ENCODE measurements at regions not wholly inside any gene's neighbourhood (a gene's known extent, or its start where the extent isn't known, plus 50 kb on each side); places are given as distances from the start of the nearest gene placed in this dataset.

GRCh38 chr21:26374817-26375216 is 198.3 kb downstream of the CYYR1 start:
- TF ChIP-seq, protein P1, sequence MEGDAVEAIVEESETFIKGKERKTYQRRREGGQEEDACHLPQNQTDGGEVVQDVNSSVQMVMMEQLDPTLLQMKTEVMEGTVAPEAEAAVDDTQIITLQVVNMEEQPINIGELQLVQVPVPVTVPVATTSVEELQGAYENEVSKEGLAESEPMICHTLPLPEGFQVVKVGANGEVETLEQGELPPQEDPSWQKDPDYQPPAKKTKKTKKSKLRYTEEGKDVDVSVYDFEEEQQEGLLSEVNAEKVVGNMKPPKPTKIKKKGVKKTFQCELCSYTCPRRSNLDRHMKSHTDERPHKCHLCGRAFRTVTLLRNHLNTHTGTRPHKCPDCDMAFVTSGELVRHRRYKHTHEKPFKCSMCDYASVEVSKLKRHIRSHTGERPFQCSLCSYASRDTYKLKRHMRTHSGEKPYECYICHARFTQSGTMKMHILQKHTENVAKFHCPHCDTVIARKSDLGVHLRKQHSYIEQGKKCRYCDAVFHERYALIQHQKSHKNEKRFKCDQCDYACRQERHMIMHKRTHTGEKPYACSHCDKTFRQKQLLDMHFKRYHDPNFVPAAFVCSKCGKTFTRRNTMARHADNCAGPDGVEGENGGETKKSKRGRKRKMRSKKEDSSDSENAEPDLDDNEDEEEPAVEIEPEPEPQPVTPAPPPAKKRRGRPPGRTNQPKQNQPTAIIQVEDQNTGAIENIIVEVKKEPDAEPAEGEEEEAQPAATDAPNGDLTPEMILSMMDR (conservative IDR thresholded peaks at IDR 0.05 in 1 of 2, IDR thresholded peaks at IDR 0.05 in 1 of 2; ENCODE audit: extremely low read depth in 1 of 2, insufficient read depth in 1 of 2, low read depth in 1 of 2, low read length in 2 of 2): no peak
- TF ChIP-seq EZH2 (IDR thresholded peaks at IDR 0.05; ENCODE audit: borderline replicate concordance, low read length): no peak
